Loucy (cell line): ENCODE measurements at regions not wholly inside any gene's neighbourhood (a gene's known extent, or its start where the extent isn't known, plus 50 kb on each side); places are given as distances from the start of the nearest gene placed in this dataset.

Experiments
- H2AFZ ChIP-seq: fragments of 200-600 bp; sonication (generic); 2 replicates; pipeline ENCODE4 v1.6.0; 2016; ENCODE audit warnings: antibody characterized with exemption, mild to moderate bottlenecking, low read length, moderate library complexity
- H3F3A ChIP-seq: fragments of 200-600 bp; 2 replicates; pipeline ENCODE4 v1.6.0; 2016; ENCODE audit warnings: antibody characterized with exemption, low read depth, mild to moderate bottlenecking
- H3K27me3 ChIP-seq: fragments of 200-600 bp; sonication (generic); 2 replicates; pipeline ENCODE4 v1.6.1; 2014; ENCODE audit warnings: low read length, mild to moderate bottlenecking; ENCODE audit not compliant: insufficient read depth, poor library complexity, severe bottlenecking
- H3K36me3 ChIP-seq: fragments of 200-600 bp; sonication (generic); 2 replicates; pipeline ENCODE4 v1.6.1; 2016; ENCODE audit warnings: low read length; ENCODE audit not compliant: insufficient read depth
- H3K4me1 ChIP-seq: fragments of 200-600 bp; sonication (generic); 2 replicates; pipeline ENCODE4 v1.5.1; 2014; ENCODE audit warnings: low read length, mild to moderate bottlenecking; ENCODE audit not compliant: insufficient read depth, poor library complexity, severe bottlenecking
- H3K4me2 ChIP-seq: fragments of 200-600 bp; sonication (generic); 2 replicates; pipeline ENCODE4 v1.6.0; 2014; ENCODE audit warnings: antibody characterized with exemption, low read length, low read depth, mild to moderate bottlenecking; ENCODE audit not compliant: poor library complexity, severe bottlenecking
- H3K4me3 ChIP-seq: fragments of 200-600 bp; sonication (generic); 2 replicates; pipeline ENCODE4 v1.5.1; 2014; ENCODE audit warnings: low read length, mild to moderate bottlenecking, mixed read lengths; ENCODE audit not compliant: poor library complexity, severe bottlenecking
- H3K79me2 ChIP-seq: fragments of 200-600 bp; sonication (generic); 2 replicates; pipeline ENCODE4 v1.6.1; 2014; ENCODE audit warnings: low read length; ENCODE audit not compliant: insufficient read depth
- H3K9ac ChIP-seq: fragments of 200-600 bp; sonication (generic); 2 replicates; pipeline ENCODE4 v1.6.0; 2014; ENCODE audit warnings: mild to moderate bottlenecking, low read depth, low read length, moderate library complexity; ENCODE audit not compliant: poor library complexity, severe bottlenecking
- H3K9me2 ChIP-seq: fragments of 200-600 bp; sonication (generic); replicated peaks from 2 replicates; pipeline ENCODE4 v1.6.1; 2016; ENCODE audit warnings: low read depth, low read length, mixed read lengths
- H3K9me3 ChIP-seq: fragments of 200-600 bp; sonication (generic); 2 replicates; pipeline ENCODE4 v1.6.1; 2014; ENCODE audit warnings: mild to moderate bottlenecking, antibody characterized with exemption, low read length, low read depth; ENCODE audit not compliant: insufficient read depth
- H4K20me1 ChIP-seq: fragments of 200-600 bp; sonication (generic); 2 replicates; pipeline ENCODE4 v1.6.0; 2014; ENCODE audit warnings: antibody characterized with exemption, low read length, mild to moderate bottlenecking; ENCODE audit not compliant: insufficient read depth, poor library complexity, severe bottlenecking
- EZH2phosphoT487 ChIP-seq: fragments of 200-600 bp; IDR thresholded peaks from 2 replicates; pipeline ENCODE4 v1.6.1; 2018; ENCODE audit warnings: antibody characterized with exemption, mild to moderate bottlenecking, moderate library complexity, borderline replicate concordance
- TF ChIP-seq, protein P1 (sequence below): fragments of 200-600 bp; sonication (generic); conservative IDR thresholded peaks from 2 replicates; pipeline ENCODE4 v1.5.1; 2014; ENCODE audit warnings: mild to moderate bottlenecking, antibody characterized with exemption, low read length

GRCh38 chr1:82731216-82731615, 930.5 kb downstream of the ADGRL2 start:
- no peak overlapping the region for H3K9ac ChIP-seq
- no peaks in the 10 kb centered on the region for H3K9me2 ChIP-seq
- no peak overlapping the region for H3K4me2 ChIP-seq
- H3K27me3 ChIP-seq, result no peaks in the 10 kb centered on the region
- no peaks in the 10 kb centered on the region for H4K20me1 ChIP-seq
- no peak overlapping the region for H2AFZ ChIP-seq
- no peaks in the 10 kb centered on the region for H3K9me3 ChIP-seq
- no peak overlapping the region for H3K4me3 ChIP-seq
- TF ChIP-seq, protein P1, sequence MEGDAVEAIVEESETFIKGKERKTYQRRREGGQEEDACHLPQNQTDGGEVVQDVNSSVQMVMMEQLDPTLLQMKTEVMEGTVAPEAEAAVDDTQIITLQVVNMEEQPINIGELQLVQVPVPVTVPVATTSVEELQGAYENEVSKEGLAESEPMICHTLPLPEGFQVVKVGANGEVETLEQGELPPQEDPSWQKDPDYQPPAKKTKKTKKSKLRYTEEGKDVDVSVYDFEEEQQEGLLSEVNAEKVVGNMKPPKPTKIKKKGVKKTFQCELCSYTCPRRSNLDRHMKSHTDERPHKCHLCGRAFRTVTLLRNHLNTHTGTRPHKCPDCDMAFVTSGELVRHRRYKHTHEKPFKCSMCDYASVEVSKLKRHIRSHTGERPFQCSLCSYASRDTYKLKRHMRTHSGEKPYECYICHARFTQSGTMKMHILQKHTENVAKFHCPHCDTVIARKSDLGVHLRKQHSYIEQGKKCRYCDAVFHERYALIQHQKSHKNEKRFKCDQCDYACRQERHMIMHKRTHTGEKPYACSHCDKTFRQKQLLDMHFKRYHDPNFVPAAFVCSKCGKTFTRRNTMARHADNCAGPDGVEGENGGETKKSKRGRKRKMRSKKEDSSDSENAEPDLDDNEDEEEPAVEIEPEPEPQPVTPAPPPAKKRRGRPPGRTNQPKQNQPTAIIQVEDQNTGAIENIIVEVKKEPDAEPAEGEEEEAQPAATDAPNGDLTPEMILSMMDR, result no peak
- no peak for TF ChIP-seq EZH2phosphoT487
- no peaks in the 10 kb centered on the region for H3K36me3 ChIP-seq
- H3F3A ChIP-seq, result no peaks in the 10 kb centered on the region
- no peaks in the 10 kb centered on the region for H3K4me1 ChIP-seq
- H3K79me2 ChIP-seq, result no peaks in the 10 kb centered on the region

- Histone ChIP-seq H3K4me1 (no peaks in the 10 kb centered on the region), H3K4me3 (no peak overlapping the region), H3K9me3 (no peaks in the 10 kb centered on the region), H4K20me1 (no peaks in the 10 kb centered on the region), H3K9me2 (no peaks in the 10 kb centered on the region), H3K36me3 (no peaks in the 10 kb centered on the region), H3F3A (no peaks in the 10 kb centered on the region), H3K79me2 (no peaks in the 10 kb centered on the region), H2AFZ (no peak overlapping the region), H3K27me3 (no peaks in the 10 kb centered on the region), H3K4me2 (no peak overlapping the region), H3K9ac (no peak overlapping the region)
- TF ChIP-seq, protein P1, result no peak
- no peak for TF ChIP-seq EZH2phosphoT487
Observed at GRCh38 chr1:82728206-82728605, 927.5 kb downstream of the ADGRL2 start.

- Histone ChIP-seq H3K79me2 (no peaks in the 10 kb centered on the region), H3K4me1 (no peaks in the 10 kb centered on the region), H3K9me2 (no peaks in the 10 kb centered on the region), H4K20me1 (no peaks in the 10 kb centered on the region), H3K27me3 (no peaks in the 10 kb centered on the region), H3K9me3 (no peaks in the 10 kb centered on the region), H3K36me3 (no peaks in the 10 kb centered on the region), H3F3A (no peaks in the 10 kb centered on the region), H2AFZ (no peak overlapping the region), H3K9ac (no peak overlapping the region), H3K4me2 (no peak overlapping the region), H3K4me3 (no peak overlapping the region)
- TF ChIP-seq, protein P1, result no peak
- TF ChIP-seq EZH2phosphoT487, result no peak
Observed at GRCh38 chr1:82724246-82724645, 923.5 kb downstream of the ADGRL2 start.
